KMS-11 (cell line): ENCODE measurements at regions not wholly inside any gene's neighbourhood (a gene's known extent, or its start where the extent isn't known, plus 50 kb on each side); places are given as distances from the start of the nearest gene placed in this dataset.
"Not testable (repeated sequence)": the region's sequence is repeated elsewhere in the genome, so short reads cannot be mapped to it uniquely, and the experiment has no call there.

Source experiments
- H2AFZ ChIP-seq: fragments of 200-600 bp; sonication (generic); 2 replicates; pipeline ENCODE4 v1.6.1; 2016; ENCODE audit warnings: antibody characterized with exemption, mixed run types, low read depth
- H3K27ac ChIP-seq: fragments of 200-600 bp; sonication (generic); 2 replicates; pipeline ENCODE4 v1.6.1; 2016; ENCODE audit warnings: mild to moderate bottlenecking, mixed run types
- H3K27me3 ChIP-seq: fragments of 200-600 bp; sonication (generic); 2 replicates; pipeline ENCODE4 v1.6.1; 2017; ENCODE audit warnings: mild to moderate bottlenecking, low read depth, mixed run types, moderate library complexity; ENCODE audit not compliant: insufficient read depth
- H3K36me3 ChIP-seq: fragments of 200-600 bp; sonication (generic); 2 replicates; pipeline ENCODE4 v1.6.1; 2017; ENCODE audit warnings: mild to moderate bottlenecking, mixed run types; ENCODE audit not compliant: insufficient read depth
- H3K4me1 ChIP-seq: fragments of 200-600 bp; sonication (generic); 2 replicates; pipeline ENCODE4 v1.6.1; 2016; ENCODE audit warnings: mild to moderate bottlenecking, low read depth, mixed run types; ENCODE audit not compliant: poor library complexity, severe bottlenecking
- H3K4me2 ChIP-seq: fragments of 200-600 bp; sonication (generic); 2 replicates; pipeline ENCODE4 v1.7.0; 2016; ENCODE audit warnings: mild to moderate bottlenecking, mixed run types
- H3K4me3 ChIP-seq: fragments of 200-600 bp; sonication (generic); IDR thresholded peaks from 2 replicates; pipeline ENCODE4 v1.6.1; 2017; ENCODE audit warnings: low read depth, low read length, mixed read lengths; ENCODE audit not compliant: insufficient read depth
- H3K79me2 ChIP-seq: fragments of 200-600 bp; sonication (generic); 2 replicates; pipeline ENCODE4 v1.6.1; 2016; ENCODE audit warnings: low read depth, mixed run types; ENCODE audit not compliant: insufficient read depth
- H3K9ac ChIP-seq: fragments of 200-600 bp; sonication (generic); 2 replicates; pipeline ENCODE4 v1.6.1; 2016; ENCODE audit warnings: mild to moderate bottlenecking, mixed run types
- H4K20me1 ChIP-seq: fragments of 200-600 bp; sonication (generic); 2 replicates; pipeline ENCODE4 v1.6.1; 2016; ENCODE audit warnings: mild to moderate bottlenecking, mixed run types; ENCODE audit not compliant: insufficient read depth
- CTCF ChIP-seq: fragments of 200-600 bp; sonication (generic); conservative IDR thresholded peaks from 2 replicates; pipeline ENCODE4 v1.6.1; 2017; ENCODE audit warnings: low read depth, mild to moderate bottlenecking, antibody characterized with exemption, low read length, moderate library complexity, mixed read lengths

DNA sequence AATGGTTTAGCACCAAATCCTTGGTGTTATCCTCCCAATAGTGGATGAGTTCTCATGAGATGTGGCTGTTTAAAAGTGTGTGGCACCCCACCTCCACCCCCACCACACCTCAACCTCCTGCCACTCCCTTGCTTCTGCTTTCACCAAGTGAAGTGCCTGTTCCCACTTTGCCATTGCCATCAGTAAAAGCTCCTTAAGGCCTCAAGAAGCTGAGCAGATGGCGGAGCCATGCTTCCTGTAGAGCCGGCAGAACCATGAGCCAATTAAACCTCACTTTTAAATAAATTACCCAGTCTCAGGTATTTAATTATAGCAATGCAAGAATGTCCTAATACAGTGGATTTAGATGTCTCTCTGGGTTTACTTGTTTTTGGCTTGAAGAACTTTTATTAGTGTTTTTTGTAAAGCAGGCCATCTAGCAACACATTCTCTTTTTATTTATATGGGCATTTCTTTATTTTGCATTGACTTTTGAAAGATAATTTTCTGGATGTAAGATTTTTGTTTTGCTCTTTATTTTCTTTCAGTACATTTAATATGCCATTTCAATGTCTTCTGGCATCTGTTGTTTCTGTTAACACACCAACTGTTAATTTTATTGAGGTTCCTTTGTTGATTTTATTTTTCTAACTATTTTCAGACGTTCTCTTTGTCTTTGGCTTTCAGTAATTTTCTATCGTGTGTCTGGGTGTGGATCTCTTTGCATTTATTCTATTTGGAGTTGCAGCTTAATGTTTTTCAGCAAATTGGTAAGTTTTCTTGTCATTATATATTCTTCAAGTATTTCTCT lies 724.5 kb upstream of the CNTN5 start:
- Histone ChIP-seq H2AFZ (no peak overlapping the region), H3K4me2 (no peak overlapping the region), H3K27ac (no peak overlapping the region)

GRCh38 chr11:98300719-98301118 lies 720.0 kb upstream of the CNTN5 start:
- no peaks in the 10 kb centered on the region for H3K79me2 ChIP-seq
- no peaks in the 10 kb centered on the region for H3K4me1 ChIP-seq
- H3K36me3 ChIP-seq, result no peaks in the 10 kb centered on the region
- no peaks in the 10 kb centered on the region for H3K27me3 ChIP-seq
- TF ChIP-seq CTCF, result no peak
- H3K27ac ChIP-seq, result no peak overlapping the region
- H3K4me3 ChIP-seq, result no peak overlapping the region
- H3K9ac ChIP-seq, result no peak overlapping the region
- no peak overlapping the region for H3K4me2 ChIP-seq
- H2AFZ ChIP-seq, result no peak overlapping the region
- H4K20me1 ChIP-seq, result no peaks in the 10 kb centered on the region

More for the DNA sequence above, 724.5 kb upstream of the CNTN5 start:
- Histone ChIP-seq H4K20me1 (no peaks in the 10 kb centered on the region), H3K4me1 (no peaks in the 10 kb centered on the region), H3K27me3 (no peaks in the 10 kb centered on the region), H3K36me3 (no peaks in the 10 kb centered on the region), H3K4me3 (no peak overlapping the region), H3K9ac (no peak overlapping the region), H3K79me2 (no peaks in the 10 kb centered on the region)
- TF ChIP-seq CTCF, result no peak

DNA sequence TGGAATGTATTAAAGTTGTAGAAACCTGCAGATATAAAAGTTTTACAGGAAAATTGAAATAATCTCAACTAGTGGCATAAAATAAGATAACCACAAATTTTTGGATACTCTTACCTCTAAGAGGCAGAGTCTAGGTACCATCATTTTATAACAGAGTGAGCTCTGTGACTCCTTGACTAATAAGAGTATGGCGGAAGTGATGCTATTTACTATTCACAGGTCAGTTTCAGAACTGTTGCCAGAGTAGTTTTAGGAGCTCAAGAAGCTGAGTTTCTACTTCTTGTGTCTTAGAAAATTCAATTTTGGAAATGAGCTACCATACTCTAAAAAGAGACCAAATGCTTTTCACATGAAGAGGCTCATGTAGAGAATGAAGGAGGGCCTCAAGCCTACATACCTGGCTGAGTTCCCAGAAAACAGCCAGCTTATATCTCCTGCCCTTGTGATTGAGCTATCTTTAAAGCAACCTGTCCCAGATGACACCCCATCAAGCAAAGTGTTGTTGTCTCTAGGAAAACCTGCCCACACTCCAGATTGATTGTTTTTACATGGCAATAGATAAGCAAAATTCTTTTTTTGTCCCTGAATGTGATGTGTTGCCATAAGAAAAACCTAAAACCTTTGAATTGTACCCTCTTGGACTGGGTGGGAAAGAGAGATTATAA lies 712.8 kb upstream of the CNTN5 start:
- H4K20me1 ChIP-seq, result no peaks in the 10 kb centered on the region
- H3K27ac ChIP-seq, result no peak overlapping the region

GRCh38 chr11:98330306-98330705 lies 690.4 kb upstream of the CNTN5 start:
- not testable (repeated sequence) for H3K9ac ChIP-seq, H2AFZ ChIP-seq, H3K4me2 ChIP-seq, H3K27me3 ChIP-seq, H3K79me2 ChIP-seq, H4K20me1 ChIP-seq, H3K4me1 ChIP-seq, H3K36me3 ChIP-seq, H3K27ac ChIP-seq, H3K4me3 ChIP-seq

More for the DNA sequence above, 712.8 kb upstream of the CNTN5 start:
- Histone ChIP-seq H3K4me1 (no peaks in the 10 kb centered on the region), H3K4me3 (no peak overlapping the region), H3K27me3 (no peaks in the 10 kb centered on the region), H3K36me3 (no peaks in the 10 kb centered on the region), H3K4me2 (no peak overlapping the region), H2AFZ (no peak overlapping the region), H3K9ac (no peak overlapping the region), H3K79me2 (no peaks in the 10 kb centered on the region)
- no peak for TF ChIP-seq CTCF

- H3K27ac ChIP-seq, result no peak overlapping the region
- no peaks in the 10 kb centered on the region for H3K4me1 ChIP-seq
- no peak for TF ChIP-seq CTCF
- H3K27me3 ChIP-seq, result no peaks in the 10 kb centered on the region
- no peaks in the 10 kb centered on the region for H3K79me2 ChIP-seq
- H2AFZ ChIP-seq, result no peak overlapping the region
- no peaks in the 10 kb centered on the region for H4K20me1 ChIP-seq
- no peak overlapping the region for H3K9ac ChIP-seq
- no peak overlapping the region for H3K4me3 ChIP-seq
- no peak overlapping the region for H3K4me2 ChIP-seq
- H3K36me3 ChIP-seq, result no peaks in the 10 kb centered on the region
These were observed 662.2 kb upstream of the CNTN5 start for GRCh38 chr11:98358551-98358950.
